ENCODE measurements at regions not wholly inside any gene's neighbourhood (a gene's known extent, or its start where the extent isn't known, plus 50 kb on each side); places are given as distances from the start of the nearest gene placed in this dataset.

DNA sequence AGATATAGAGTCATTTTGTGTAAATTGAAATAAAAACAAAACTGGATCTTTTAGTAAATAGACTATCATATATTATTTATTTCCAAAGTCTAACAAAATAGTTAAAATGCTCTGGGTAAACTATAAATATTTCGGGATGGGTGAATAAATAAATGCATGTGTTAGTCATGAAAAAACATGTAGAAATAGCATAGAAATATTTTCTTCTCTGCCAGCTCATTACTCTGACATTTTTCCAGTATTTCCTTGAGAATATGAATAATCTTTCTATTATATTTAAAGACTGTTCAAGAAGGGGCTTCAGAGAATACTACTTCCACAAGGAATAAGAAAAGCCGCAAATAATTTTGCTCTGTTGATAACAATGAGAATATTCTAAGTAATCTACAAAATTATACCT lies 880.4 kb downstream of the TRIB2 start:
- no peak overlapping the region for H3K4me3 ChIP-seq (ENCODE audit: low read depth, low read length)
- TF ChIP-seq, protein P1, sequence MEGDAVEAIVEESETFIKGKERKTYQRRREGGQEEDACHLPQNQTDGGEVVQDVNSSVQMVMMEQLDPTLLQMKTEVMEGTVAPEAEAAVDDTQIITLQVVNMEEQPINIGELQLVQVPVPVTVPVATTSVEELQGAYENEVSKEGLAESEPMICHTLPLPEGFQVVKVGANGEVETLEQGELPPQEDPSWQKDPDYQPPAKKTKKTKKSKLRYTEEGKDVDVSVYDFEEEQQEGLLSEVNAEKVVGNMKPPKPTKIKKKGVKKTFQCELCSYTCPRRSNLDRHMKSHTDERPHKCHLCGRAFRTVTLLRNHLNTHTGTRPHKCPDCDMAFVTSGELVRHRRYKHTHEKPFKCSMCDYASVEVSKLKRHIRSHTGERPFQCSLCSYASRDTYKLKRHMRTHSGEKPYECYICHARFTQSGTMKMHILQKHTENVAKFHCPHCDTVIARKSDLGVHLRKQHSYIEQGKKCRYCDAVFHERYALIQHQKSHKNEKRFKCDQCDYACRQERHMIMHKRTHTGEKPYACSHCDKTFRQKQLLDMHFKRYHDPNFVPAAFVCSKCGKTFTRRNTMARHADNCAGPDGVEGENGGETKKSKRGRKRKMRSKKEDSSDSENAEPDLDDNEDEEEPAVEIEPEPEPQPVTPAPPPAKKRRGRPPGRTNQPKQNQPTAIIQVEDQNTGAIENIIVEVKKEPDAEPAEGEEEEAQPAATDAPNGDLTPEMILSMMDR (IDR thresholded peaks at IDR 0.05; ENCODE audit: low read depth, low read length) = no peak

DNA sequence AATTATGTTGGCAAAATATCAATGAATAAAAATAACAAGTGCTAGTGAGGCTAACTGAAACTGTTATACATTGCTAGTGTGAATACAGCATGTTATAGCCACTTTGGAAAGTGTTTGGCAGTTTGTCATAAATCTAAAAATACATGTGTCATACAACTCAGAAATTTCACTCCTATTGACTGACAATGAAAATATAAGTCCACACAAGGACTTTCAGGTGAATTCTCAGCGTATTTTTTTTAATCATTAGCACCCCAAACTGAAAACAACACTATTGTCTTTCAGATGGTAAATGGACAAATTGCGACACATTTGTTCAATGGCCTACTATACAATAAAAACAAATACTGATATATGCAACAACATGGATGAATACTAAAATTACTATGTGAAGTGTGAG lies 884.8 kb downstream of the TRIB2 start:
- no peak overlapping the region for H3K4me3 ChIP-seq (ENCODE audit: low read depth, low read length)
- TF ChIP-seq, protein P1 (IDR thresholded peaks at IDR 0.05; ENCODE audit: low read depth, low read length) = no peak

DNA sequence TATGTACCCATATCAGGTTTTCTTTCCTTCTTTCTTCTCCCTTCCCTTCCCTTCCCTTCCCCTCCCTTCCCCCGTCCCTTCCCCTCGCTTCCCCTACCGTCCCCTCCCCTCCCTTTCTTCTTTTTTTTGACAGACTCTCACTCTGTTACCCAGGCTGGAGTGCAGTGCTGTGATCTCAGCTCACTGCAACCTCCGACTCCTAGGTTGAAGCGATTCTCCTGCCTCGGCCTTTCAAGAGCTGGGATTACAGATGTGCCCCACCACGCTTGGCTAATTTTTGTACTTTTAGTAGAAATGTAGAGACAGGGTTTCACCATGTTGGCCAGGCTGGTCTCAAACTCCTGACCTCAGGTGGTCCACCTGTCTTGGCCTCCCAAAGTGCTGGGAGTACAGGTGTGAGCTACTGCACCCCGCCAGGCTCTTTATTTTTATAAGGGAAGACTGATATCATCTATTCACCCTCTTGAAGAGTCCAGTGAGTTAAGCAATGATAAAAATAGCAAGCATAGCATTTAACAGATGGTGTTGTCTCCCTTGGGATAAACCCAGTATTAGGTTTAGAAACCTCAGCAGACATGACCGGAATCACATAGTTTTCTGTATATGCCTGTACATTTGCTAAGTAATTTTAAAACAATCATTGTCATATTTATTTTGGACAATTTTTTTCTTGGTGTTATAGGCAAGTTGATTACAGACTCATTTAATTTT lies 888.4 kb downstream of the TRIB2 start:
- TF ChIP-seq, protein P1 (IDR thresholded peaks at IDR 0.05; ENCODE audit: low read depth, low read length) = no peak
- H3K4me3 ChIP-seq (ENCODE audit: low read depth, low read length) = no peak overlapping the region

DNA sequence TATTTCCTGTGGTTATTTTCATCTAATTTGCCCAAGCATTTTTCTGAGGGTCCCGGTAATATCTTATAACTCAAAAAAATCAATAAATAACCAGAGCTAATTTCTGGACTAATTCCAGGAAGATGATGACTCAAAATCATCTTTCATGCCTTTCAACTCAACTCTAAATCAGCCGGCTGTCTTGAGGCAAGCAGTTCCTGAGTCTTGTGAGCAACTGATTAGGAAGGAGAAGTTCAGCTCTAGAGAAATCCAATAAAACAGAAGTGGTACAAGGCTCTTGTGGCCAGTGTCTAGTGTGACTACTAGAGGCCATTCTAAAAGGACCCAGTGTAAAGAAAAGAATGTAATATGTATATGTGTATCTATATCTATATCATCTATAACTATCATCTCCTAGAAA lies 890.4 kb downstream of the TRIB2 start:
- TF ChIP-seq, protein P1 (IDR thresholded peaks at IDR 0.05; ENCODE audit: low read depth, low read length) = no peak
- H3K4me3 ChIP-seq (ENCODE audit: low read depth, low read length) = no peak overlapping the region

DNA sequence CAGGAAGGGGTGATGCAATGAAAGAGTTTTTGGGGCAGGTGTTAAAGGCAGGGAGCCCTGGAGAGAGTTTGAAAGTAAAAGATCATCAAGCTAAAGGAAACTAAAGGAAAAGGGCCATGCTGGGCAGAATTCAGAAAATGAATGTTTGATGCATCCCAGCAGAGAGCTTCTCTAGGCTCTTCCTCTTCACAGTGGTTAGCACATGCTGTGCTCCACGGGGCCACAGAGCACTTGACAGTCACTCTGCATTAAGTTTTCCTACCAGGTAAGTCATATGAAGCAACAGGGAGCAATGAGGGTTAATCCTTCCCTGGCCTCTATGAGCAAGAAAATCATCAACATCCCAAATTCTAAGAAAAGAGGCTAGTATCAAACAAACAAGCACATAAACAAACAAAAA lies 895.2 kb downstream of the TRIB2 start:
- TF ChIP-seq, protein P1 (IDR thresholded peaks at IDR 0.05; ENCODE audit: low read depth, low read length) = no peak
- H3K4me3 ChIP-seq (ENCODE audit: low read depth, low read length) = no peak overlapping the region

DNA sequence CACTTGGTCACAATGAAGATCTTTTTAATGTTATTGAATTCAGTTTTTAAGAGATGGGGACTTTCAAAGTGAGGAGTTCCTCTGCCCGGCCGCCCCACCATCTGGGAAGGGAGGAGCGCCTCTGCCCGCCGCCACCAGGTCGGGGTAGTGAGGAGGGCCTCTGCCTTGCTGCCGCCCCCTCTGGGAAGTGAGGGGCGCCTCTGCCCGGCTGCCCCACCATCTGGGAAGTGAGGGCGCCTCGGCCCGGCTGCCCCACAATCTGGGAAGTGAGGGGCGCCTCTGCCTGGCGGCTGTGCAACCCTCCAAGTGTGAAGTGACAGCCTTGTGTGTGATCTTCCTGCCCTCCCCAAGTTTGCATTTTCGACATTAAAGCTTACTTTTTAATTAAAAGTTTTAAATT lies 899.3 kb downstream of the TRIB2 start:
- no peak overlapping the region for H3K4me3 ChIP-seq (ENCODE audit: low read depth, low read length)
- TF ChIP-seq, protein P1 (IDR thresholded peaks at IDR 0.05; ENCODE audit: low read depth, low read length) = no peak

DNA sequence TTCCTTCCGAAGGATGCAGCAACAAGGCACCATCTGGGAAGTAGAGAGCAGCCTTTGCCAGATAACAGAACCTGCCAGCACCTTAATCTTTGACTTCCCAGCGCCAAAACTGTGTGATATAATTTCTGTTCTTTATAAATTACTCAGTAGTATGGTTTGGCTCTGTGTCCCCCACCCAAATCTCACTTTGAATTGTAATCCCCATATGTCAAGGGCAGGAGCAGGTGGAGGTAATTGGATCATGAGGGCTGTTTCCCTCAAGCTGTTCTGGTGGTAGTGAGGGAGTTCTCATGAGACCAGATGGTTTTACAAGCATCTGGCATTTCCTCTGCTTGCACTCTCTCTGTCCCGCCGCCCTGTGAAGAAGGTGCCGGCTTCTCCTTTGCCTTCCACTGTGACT lies 899.9 kb downstream of the TRIB2 start:
- no peak overlapping the region for H3K4me3 ChIP-seq (ENCODE audit: low read depth, low read length)
- TF ChIP-seq, protein P1 (IDR thresholded peaks at IDR 0.05; ENCODE audit: low read depth, low read length) = no peak
